GM18502 (cell line): ENCODE measurements at regions not wholly inside any gene's neighbourhood (a gene's known extent, or its start where the extent isn't known, plus 50 kb on each side); places are given as distances from the start of the nearest gene placed in this dataset.
"Not testable (repeated sequence)": the region's sequence is repeated elsewhere in the genome, so short reads cannot be mapped to it uniquely, and the experiment has no call there.

Source experiments
- ATAC-seq: cut with Tn5 transposase; IDR thresholded peaks from one replicate; pipeline ENCODE4 v1.9.1; 2021; ENCODE audit warnings: mild to moderate bottlenecking; ENCODE audit not compliant: unreplicated experiment, poor library complexity

DNA sequence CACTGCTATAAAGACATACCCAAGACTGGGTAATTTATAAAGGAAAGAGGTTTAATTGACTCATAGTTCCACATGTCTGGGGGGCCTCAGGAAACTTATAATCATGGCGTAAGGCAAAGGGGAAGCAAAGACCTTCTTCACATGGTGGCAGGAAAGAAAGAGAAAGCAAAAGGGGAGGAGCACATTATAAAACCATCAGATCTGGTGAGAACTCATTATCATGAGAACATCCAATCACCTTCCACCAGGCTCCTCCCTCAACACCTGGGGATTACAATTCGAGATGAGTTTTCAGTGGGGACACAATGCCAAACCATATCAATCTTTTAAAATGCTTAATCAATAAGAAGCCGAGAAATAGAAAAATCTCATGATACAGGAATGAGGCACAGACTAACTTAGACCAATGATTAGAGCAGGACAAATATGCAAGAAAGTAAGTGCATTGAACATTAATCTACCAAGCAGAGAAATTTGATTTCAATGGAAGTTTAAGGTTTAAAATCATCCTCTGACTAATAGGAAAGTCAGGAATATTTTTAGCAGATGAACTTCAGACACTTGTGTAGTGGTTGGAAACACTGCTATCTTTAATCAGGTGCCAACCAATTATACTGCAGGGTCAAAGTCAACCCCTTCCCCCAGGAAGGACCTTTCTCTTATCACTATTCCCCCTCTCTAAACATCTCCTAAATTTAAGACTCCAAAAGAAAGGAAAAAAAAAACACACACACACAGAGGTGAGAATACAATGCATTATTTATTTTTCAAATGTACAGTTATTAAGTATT is 259.2 kb downstream of the IRS1 start:
- ATAC-seq = no peak

- ATAC-seq = no peak
Measured at GRCh38 chr2:226536410-226536809, 263.2 kb downstream of the IRS1 start.

GRCh38 chr2:226532976-226533375 is 266.6 kb downstream of the IRS1 start:
- not testable (repeated sequence) for ATAC-seq

DNA sequence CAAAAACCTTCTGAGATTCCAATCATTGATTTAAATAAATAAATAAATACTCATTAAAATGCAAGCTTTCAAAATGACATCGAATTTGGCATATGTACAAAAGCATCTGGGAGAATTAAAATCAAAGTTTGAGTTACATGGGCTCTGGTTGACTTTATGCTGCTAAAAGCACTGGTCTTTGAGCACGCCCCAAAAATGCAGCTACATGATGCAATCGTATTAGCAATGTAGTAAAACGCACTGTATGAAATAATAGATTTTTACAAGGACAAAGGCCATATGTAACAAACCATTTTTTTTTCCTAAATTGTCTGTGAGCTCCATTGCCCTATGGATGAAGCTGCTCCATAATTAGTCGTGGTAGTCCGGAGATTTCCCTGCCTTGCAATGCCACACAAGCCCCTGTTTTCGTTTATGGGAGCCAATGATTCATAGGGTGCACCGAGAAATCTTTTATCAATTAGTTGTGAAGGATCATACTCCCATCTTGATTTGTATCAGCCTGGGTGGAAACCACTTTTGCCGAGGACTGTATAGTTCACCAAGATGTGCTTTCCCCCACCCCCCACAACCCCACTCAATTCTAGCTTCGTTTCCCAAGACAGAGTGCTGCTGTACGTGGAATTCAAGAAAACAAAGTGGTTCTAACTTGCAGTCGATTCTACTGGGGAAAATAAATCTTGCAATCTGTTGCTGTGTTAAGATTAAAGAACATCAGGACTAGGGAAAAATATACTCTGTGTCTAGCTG is 268.4 kb downstream of the IRS1 start:
- no peak for ATAC-seq

DNA sequence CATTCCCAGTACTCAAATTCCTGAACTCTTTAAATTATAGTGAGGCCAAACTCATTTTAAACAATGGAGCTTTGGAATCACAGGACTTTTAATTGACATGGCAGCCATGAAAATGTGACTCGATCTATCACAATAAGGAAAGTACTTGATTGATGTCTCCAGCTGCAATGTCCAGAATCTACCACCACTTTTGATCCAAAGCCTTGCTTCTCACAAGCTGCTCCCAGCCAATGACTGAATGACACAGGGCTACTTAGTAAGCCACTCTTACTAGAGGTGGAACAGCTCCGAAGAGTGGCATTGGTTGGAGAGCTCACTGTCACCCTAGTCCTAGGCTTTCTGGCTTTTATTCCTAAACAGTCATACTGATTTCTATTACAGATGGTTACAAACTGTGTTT is 270.1 kb downstream of the IRS1 start:
- ATAC-seq = no peak

- no peak for ATAC-seq
Measured at GRCh38 chr2:226526716-226527115, 272.9 kb downstream of the IRS1 start.

- no peak for ATAC-seq
Measured at GRCh38 chr2:226524381-226524843, 275.2 kb downstream of the IRS1 start.

GRCh38 chr2:226520723-226521122 is 278.9 kb downstream of the IRS1 start:
- no peak for ATAC-seq

- ATAC-seq = no peak
Measured at GRCh38 chr2:226515344-226516055, 284.1 kb downstream of the IRS1 start.

- ATAC-seq = no peak
Measured at GRCh38 chr2:226514895-226515294, 284.7 kb downstream of the IRS1 start.

GRCh38 chr2:226511311-226511710 is 288.3 kb downstream of the IRS1 start:
- ATAC-seq = no peak

GRCh38 chr2:226508683-226509082 is 290.9 kb downstream of the IRS1 start:
- no peak for ATAC-seq

- no peak for ATAC-seq
Measured at GRCh38 chr2:226508005-226508404, 291.6 kb downstream of the IRS1 start.

- ATAC-seq = no peak
Measured at GRCh38 chr2:226497146-226497909, 302.3 kb downstream of the IRS1 start.

GRCh38 chr2:226496273-226496550 is 303.4 kb downstream of the IRS1 start:
- ATAC-seq = no peak

GRCh38 chr2:226495466-226496272 is 304.0 kb downstream of the IRS1 start:
- ATAC-seq = no peak

- no peak for ATAC-seq
Measured at GRCh38 chr2:226491112-226491511, 308.5 kb downstream of the IRS1 start.

- peak; percentile 79 for ATAC-seq
Measured at GRCh38 chr2:226489775-226490541, 309.7 kb downstream of the IRS1 start.

DNA sequence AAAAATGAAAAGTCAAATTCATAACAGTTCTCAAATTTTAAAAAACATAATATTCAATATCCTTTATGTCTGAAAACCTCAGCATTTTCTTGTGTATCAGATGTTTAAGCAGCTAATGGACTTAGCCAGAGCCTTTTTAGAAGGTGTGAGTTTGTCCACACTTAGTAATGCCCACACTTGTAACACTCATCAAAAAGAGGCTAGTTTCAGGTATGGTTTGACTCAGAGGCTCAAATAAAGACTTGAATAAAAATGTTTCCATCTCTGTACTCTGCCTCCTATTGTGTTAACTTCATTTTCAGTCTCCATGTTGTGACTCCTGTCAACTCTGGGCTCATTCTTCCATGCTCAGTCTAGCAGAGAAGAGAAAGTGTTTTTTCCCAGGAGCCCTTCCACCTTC is 311.6 kb downstream of the IRS1 start:
- ATAC-seq = peak; percentile 49
